CD4-positive, alpha-beta T cell treated with Interleukin-6 at 100 ng/mL for 8 hours (primary cell): ENCODE measurements at regions not wholly inside any gene's neighbourhood (a gene's known extent, or its start where the extent isn't known, plus 50 kb on each side); places are given as distances from the start of the nearest gene placed in this dataset.

Experiments
- DNase-seq: peaks from one replicate; pipeline ENCODE4 v3.0.0-alpha.2; 2020; ENCODE audit warnings: mixed read lengths, low spot score

GRCh38 chr16:16790597-16790996, 411.7 kb downstream of the NPIPA7 start:
- DNase-seq = no peak

GRCh38 chr16:16791051-16791450, 412.1 kb downstream of the NPIPA7 start:
- DNase-seq = no peak

- DNase-seq = no peak
Observed at GRCh38 chr16:16797239-16797638, 418.3 kb downstream of the NPIPA7 start.

DNA sequence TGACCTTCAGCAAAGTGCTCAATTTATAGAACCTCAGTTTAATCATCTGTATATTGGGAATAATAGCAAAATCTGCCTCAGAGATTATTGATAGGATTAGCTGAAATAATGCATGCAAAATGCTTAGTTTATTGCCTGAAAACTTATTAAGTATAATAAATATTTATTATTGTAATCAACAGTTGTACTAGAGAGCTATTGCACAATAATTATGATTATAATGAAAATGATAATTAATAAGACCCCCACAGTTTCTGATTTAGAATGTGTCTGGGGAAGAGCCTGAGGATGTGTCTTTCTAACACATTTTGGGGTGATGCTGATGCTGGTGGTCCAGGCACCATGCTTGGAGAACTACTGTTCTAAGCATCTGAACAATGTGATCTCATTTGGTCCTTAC, 419.6 kb downstream of the NPIPA7 start:
- DNase-seq = no peak

DNA sequence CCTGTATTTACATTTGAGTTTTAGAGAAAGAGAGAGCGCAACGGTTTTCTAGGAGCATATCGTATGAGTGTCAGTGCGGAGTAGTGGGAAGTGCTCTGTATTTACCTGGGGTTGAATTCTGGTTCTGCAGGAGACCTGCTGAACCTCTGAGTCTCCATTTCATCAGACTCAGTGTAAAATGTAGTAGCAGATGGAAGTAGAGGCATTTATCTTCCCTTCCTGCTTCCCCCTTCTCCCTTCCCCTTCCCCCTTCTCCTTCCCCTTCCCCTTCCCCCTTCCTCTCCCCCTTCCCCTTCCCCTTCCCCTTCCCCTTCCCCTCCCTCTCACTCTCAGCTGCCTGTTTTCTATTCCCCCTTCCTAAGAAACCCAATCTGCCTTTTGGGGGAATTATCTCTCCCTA, 426.9 kb downstream of the NPIPA7 start:
- DNase-seq = no peak

- DNase-seq = no peak
Observed at GRCh38 chr16:16815641-16816040, 436.7 kb downstream of the NPIPA7 start.

GRCh38 chr16:16817196-16817595, 438.3 kb downstream of the NPIPA7 start:
- no peak for DNase-seq

DNA sequence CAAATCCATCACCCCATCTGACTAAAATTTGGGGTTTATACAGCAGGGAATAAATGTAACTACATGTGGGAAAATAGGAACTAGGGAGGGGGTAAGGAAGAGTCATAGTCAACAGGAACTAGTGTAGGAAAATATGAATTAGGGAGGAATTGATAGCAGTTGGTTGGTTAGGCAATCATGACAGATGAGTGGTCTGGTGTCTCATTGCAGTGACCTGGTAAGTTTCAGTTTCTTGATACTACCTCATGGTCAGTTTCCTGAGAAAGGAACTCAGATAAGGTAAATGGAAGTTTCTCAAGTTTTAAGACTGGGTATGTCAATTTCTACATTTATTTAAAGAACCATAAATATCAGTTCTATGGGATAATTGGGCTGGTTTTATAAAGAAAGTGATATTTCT, 442.3 kb downstream of the NPIPA7 start:
- no peak for DNase-seq

DNA sequence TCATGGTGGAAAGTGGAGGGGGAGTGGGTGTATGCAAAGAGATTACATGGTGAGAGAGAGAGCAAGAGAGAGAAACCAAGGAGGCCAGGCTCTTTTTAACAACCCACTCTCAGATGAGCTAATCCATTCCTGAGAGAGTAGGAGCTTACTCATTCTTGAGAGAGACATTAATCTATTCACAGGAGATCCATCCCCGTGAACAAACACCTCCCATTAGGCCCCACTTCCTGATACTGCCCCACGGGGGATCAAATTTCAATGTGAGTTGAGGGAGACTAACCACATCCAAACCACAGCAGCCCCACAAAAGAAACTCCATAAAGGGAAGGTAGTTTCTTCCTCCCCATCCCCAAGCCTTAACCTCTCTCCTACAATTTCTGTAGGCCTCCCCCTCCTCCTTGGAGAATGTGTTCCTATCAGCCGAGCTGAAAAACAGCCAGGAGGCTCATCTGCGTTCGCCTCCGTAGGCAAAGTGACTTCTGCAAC, 450.0 kb downstream of the NPIPA7 start:
- DNase-seq = no peak

GRCh38 chr16:16830401-16830800, 451.5 kb downstream of the NPIPA7 start:
- no peak for DNase-seq

DNA sequence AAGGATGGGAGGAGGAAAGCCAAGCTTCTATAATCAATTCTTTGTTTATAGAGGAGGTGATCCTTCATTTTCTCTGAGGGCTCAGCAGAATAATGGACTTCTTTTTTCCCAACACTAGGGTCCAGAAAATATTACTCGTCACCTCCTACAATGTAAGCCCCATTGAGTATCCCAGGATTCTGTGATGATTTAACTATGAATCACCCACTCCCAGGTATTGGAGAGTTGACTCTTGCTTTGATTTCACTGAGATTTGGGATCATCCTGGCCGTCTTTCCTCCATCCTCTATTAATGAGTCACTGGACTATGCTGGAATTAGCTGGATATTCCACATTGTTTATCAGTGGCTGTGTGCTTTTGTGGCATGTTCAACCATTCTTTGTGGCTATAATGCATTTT, 452.0 kb downstream of the NPIPA7 start:
- DNase-seq = no peak

GRCh38 chr16:16833165-16833564, 454.2 kb downstream of the NPIPA7 start:
- DNase-seq = no peak

DNA sequence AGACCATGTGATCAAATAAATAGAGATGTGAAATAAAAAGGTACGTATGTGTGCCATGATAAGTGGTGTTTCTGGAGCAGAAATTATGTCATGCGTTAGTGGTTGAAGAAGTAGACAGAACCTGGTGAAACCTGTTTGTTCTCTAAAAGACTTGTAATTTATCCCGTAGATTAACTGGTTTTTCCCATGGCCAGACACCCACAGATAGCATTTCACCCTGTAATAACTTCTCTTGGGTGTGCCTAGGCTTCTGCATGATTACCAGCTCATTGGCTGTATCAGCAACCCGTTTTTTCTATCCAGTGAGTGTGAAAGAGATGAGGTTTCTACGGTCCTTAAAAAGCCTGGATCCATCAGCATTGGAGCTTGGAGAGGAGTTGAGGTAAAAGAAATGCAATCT, 471.3 kb downstream of the NPIPA7 start:
- no peak for DNase-seq

DNA sequence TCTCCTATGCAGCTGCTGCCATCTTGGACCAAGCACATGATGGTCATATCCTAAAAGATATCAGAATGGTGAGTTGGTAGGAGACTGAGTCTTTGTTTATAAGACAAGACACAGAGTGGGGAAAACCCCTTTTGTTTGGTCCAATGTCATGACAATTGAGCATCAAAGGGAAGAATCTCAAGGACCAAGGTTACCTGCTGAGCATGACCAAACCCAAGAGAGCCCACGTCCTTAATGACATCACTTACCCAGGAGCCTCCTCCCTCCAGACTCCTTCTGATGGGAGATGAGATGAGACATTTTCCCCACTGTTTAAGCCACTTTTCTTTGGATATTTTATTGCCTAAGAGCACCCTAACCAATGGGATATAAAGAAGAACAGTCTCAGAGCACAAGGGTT, 478.1 kb downstream of the NPIPA7 start:
- no peak for DNase-seq

GRCh38 chr16:16857603-16858283, 478.8 kb downstream of the NPIPA7 start:
- DNase-seq = no peak

DNA sequence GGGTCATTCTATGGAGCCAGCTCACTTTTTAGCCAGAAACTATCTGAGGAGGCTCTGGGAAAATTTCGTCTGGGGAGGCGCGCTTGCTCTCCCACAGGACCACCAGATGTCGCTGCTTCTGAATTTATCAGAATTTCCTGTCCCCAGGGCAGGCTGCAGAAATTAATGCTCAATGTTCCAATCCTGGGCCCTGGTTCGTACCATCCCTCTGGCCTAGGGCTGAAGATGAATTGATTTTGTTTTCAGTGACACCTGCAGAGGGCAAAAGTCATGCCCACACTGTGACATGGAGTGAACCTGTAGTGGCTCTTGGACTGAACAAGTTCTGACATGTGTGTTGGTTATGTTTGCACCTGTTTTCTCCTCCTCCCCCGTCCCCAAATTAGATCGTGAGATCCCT, 482.6 kb downstream of the NPIPA7 start:
- DNase-seq = peak; percentile 30

DNA sequence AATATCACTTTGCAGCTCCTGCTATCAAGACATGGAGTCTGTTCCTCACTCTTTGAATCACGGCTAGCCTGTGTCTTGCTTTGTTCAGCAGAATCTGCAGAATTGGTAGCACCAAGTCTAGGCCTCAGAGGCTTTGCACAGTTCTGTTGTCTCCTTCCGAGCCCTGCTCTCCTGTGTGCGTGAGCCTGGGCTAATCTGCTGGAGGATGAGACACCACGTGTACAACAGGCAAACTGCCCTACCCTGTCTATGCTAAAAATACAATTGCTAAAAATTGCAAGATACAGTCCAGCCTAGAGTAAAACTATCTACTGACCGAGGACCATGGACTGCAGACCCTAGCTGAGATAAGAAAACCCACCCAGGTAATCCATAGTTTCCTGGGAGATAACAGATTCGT, 484.7 kb downstream of the NPIPA7 start:
- no peak for DNase-seq

DNA sequence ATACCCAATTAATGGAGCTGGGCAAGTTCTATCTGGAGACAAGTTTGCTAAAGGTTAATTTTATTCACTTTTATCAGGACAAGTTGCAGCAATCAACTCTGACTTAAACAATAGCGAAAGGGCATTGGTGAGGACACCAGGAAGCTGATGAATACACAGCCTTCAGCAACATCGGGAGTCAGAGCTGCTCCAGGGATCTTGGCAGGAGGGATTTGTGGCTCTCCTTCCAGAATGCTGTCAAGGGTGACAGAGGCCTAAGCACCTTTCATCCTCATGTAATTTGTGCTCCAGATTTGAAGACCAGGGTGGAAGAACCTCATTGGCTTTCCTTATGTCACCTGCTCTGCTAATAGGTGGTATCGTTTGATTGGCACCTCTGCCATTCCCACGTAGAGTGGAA, 485.6 kb downstream of the NPIPA7 start:
- DNase-seq = no peak

- no peak for DNase-seq
Observed at GRCh38 chr16:16865374-16865773, 486.4 kb downstream of the NPIPA7 start.

DNA sequence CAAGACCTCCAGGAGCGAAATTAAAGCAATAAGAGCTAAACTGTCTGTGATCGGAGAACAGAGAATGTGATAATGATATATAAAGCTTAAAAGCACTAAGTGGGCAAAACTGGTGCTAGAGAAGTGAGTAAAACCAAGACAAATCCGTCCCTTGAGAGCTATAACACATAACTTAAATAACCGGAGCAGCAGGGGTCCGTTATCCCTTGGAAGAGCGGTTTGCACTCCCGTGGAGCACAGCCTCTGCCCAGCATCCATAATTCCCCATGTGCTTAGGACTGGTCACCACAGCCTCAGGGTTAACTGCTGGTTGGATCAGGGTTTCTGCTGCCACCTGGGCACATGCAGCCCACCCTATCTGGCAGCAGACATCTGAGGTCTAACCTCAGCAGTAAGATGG, 489.0 kb downstream of the NPIPA7 start:
- no peak for DNase-seq

GRCh38 chr16:16868727-16869126, 489.8 kb downstream of the NPIPA7 start:
- DNase-seq = no peak

DNA sequence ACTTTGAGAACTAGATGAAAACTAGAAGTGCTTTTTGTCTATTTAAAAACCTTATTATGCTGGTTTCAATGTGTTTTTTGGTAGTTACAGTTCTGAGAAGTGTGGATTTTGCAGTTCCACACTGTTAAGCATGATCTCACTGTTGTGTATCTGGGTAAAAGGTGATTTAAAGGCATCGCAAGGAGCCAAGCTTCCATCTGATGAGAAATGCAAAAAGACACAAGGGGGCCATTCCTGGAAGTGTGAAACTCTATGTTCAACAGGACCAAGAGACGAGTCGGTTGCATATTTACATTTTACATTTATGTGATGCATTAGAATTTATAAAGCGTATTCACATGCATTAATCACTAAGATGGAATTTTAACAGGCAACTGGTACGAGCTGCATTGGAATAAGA, 490.8 kb downstream of the NPIPA7 start:
- DNase-seq = no peak

- DNase-seq = no peak
Observed at GRCh38 chr16:16871196-16871595, 492.3 kb downstream of the NPIPA7 start.

GRCh38 chr16:16877061-16877460, 498.1 kb downstream of the NPIPA7 start:
- no peak for DNase-seq
